Cardiac fibroblast (primary cell): ENCODE measurements at regions not wholly inside any gene's neighbourhood (a gene's known extent, or its start where the extent isn't known, plus 50 kb on each side); places are given as distances from the start of the nearest gene placed in this dataset.

Experiments
- DNase-seq, 2 donors: peaks; one replicate each; pipeline versions ENCODE4 v3.0.0 to v3.0.0-alpha.2; 2010; ENCODE audit warnings: low read depth in 2 of 2
- H3K4me3 ChIP-seq, 2 donors: replicated peaks in 1 of 2; 1 replicate in 1 of 2; 2 replicates in 1 of 2; pipeline ENCODE4 v1.5.1; 2011; ENCODE audit warnings: low read depth in 2 of 2, low read length in 2 of 2, mild to moderate bottlenecking in 2 of 2, moderate library complexity in 1 of 2
- TF ChIP-seq, protein P1 (sequence below): IDR thresholded peaks from one replicate; pipeline ENCODE4 v1.5.1; 2011; ENCODE audit warnings: low read depth, mild to moderate bottlenecking, low read length, inconsistent platforms

DNA sequence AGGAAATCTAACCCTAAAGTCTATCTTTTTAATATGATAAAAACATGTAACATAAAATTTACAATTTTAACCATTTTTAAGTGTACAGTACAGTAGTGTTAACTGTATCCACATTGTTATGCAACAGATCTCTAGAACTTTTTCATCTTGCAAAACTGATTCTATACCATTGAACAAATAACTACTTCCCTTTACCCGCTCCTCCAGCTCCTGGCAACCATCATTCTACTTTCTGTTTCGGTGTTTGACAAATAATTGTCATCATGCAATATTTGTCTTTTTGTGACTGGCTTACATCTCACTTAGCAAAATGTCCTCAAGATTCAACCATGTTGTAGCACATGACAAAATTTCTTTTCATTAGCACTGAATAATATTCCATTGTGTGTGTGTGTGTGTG is 203.2 kb downstream of the SIM1 start:
- TF ChIP-seq, protein P1, sequence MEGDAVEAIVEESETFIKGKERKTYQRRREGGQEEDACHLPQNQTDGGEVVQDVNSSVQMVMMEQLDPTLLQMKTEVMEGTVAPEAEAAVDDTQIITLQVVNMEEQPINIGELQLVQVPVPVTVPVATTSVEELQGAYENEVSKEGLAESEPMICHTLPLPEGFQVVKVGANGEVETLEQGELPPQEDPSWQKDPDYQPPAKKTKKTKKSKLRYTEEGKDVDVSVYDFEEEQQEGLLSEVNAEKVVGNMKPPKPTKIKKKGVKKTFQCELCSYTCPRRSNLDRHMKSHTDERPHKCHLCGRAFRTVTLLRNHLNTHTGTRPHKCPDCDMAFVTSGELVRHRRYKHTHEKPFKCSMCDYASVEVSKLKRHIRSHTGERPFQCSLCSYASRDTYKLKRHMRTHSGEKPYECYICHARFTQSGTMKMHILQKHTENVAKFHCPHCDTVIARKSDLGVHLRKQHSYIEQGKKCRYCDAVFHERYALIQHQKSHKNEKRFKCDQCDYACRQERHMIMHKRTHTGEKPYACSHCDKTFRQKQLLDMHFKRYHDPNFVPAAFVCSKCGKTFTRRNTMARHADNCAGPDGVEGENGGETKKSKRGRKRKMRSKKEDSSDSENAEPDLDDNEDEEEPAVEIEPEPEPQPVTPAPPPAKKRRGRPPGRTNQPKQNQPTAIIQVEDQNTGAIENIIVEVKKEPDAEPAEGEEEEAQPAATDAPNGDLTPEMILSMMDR: no peak
- H3K4me3 ChIP-seq: no peak overlapping the region
- no peak for DNase-seq

DNA sequence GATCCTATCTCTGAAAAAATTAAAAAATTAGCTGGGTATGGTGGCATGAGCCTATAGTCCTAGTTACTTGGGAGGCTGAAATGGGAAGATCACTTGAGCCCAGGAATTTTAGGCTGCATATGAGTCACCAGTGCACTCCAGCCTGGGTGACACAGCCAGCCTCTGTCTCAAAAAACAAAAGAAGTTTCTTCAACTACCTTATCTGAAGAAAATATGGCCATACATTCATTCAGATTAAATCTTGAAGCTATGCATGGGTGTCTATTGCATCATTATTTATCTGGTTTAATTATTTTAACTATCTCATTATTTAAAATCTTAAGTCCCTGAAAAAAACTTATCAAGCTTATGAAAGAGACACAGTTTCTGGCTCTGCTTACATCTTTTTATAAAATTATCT is 204.1 kb downstream of the SIM1 start:
- DNase-seq: peak in 1 of 2 donors; percentile 39
- no peak overlapping the region for H3K4me3 ChIP-seq
- TF ChIP-seq, protein P1: no peak

- TF ChIP-seq, protein P1: no peak
- no peak for DNase-seq
These were observed 204.9 kb downstream of the SIM1 start for GRCh38 chr6:100259865-100260264.

GRCh38 chr6:100258752-100259151 is 206.0 kb downstream of the SIM1 start:
- no peak overlapping the region for H3K4me3 ChIP-seq
- TF ChIP-seq, protein P1: no peak

More at GRCh38 chr6:100259865-100260264, 204.9 kb downstream of the SIM1 start:
- H3K4me3 ChIP-seq: no peak overlapping the region

GRCh38 chr6:100257793-100258395 is 206.8 kb downstream of the SIM1 start:
- peak; percentile 70 to 79 for DNase-seq
- H3K4me3 ChIP-seq: no peak overlapping the region
- TF ChIP-seq, protein P1: no peak

More at GRCh38 chr6:100258752-100259151, 206.0 kb downstream of the SIM1 start:
- DNase-seq: no peak

- no peak overlapping the region for H3K4me3 ChIP-seq
- TF ChIP-seq, protein P1: no peak
- no peak for DNase-seq
These were observed 209.0 kb downstream of the SIM1 start for GRCh38 chr6:100255701-100256100.

- DNase-seq: no peak
- TF ChIP-seq, protein P1: no peak
These were observed 217.6 kb downstream of the SIM1 start for GRCh38 chr6:100247123-100247522.

More at GRCh38 chr6:100247123-100247522, 217.6 kb downstream of the SIM1 start:
- no peak overlapping the region for H3K4me3 ChIP-seq
